ENCODE measurements at regions not wholly inside any gene's neighbourhood (a gene's known extent, or its start where the extent isn't known, plus 50 kb on each side); places are given as distances from the start of the nearest gene placed in this dataset.

DNA sequence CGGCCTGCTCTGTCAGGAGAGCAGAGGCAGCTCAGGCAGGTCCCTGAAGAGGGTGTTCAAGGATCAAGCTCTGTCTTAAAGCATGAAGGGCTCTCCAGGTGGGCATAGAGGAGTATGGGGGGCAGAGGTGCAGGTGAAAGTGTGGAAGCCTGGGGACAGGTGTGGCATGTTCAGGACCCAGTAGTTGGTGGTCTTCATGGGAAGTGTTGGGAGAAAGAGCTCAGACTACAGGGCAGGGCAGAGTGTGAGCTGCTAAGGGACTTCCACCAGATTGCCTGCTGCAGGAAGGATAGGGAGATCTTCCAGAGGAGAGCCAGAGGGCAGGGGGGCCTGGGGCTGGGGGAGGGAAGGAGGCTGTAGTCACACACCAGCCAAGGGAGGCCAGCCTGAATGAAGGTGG, 156.5 kb upstream of the GDF10 start:
- no peak for DNase-seq

DNA sequence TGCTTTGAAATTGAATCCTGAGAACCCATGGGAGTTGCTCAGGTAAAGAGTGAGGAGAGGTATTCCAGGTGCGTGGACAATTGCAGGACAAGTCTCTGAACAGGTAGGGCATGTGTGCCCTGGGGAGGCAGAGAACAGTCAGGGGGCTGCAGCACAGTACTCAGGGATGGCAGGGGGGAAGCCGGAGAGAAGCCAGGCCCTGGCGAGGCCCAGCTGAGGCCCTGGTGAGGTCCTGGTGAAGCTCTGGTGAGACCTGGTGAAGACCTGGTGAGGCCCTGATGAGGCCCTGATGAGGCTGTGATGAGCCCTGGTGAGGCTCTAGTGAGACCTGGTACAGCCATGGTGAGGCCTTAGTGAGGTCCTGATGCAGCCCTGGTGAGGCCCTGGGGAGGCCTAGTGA, 155.5 kb upstream of the GDF10 start:
- no peak for DNase-seq

- no peak for DNase-seq
Measured at GRCh38 chr10:47145290-47145934, 154.6 kb upstream of the GDF10 start.

GRCh38 chr10:47146572-47146971, 153.4 kb upstream of the GDF10 start:
- DNase-seq, result no peak

GRCh38 chr10:47147186-47147585, 152.8 kb upstream of the GDF10 start:
- no peak for DNase-seq

GRCh38 chr10:47150581-47150980, 149.4 kb upstream of the GDF10 start:
- DNase-seq, result no peak

- DNase-seq, result no peak
Measured at GRCh38 chr10:47151920-47152319, 148.1 kb upstream of the GDF10 start.

DNA sequence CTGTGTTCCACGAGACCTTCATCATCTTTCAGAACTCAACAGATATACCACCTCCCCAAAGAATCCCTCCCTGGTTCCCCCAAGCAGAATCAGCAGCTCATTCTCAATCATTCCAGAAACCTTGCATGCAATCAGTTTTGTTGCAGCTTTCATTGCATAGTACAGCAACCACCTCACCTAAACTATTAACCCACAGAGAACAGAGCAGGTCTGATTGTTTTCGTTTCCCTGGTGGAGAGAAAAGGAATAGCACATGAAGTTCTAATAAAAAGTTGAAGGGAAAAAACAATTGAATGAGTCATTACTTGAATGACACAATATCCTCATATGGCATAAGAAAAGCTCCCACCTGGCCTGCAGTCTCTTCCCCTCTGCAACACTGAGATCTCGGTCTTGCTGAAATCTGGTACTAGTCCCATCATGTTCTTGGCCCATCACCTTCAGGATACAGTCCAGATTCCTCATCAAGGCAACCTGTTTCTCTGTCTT, 147.1 kb upstream of the GDF10 start:
- DNase-seq, result no peak

GRCh38 chr10:47154762-47155161, 145.2 kb upstream of the GDF10 start:
- no peak for DNase-seq

DNA sequence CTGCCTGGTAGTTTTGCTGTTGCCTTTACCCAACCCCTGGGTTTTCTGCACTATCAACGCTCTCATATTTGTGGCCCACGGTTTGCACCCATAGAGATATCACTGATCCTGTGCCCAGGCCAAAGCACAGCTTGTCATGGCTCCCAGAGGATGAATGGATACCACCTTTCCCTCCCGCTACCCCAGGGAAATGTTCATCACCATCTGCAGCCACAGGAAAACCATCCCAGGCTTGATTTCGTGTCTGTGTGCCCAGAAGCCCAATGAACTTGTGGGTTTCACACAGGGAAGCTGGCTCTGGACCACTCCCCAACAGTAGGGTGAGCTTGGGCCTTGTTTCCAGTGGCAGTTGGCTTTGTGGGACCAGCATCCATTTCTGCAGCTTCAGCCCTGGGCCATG, 143.1 kb upstream of the GDF10 start:
- DNase-seq, result no peak

DNA sequence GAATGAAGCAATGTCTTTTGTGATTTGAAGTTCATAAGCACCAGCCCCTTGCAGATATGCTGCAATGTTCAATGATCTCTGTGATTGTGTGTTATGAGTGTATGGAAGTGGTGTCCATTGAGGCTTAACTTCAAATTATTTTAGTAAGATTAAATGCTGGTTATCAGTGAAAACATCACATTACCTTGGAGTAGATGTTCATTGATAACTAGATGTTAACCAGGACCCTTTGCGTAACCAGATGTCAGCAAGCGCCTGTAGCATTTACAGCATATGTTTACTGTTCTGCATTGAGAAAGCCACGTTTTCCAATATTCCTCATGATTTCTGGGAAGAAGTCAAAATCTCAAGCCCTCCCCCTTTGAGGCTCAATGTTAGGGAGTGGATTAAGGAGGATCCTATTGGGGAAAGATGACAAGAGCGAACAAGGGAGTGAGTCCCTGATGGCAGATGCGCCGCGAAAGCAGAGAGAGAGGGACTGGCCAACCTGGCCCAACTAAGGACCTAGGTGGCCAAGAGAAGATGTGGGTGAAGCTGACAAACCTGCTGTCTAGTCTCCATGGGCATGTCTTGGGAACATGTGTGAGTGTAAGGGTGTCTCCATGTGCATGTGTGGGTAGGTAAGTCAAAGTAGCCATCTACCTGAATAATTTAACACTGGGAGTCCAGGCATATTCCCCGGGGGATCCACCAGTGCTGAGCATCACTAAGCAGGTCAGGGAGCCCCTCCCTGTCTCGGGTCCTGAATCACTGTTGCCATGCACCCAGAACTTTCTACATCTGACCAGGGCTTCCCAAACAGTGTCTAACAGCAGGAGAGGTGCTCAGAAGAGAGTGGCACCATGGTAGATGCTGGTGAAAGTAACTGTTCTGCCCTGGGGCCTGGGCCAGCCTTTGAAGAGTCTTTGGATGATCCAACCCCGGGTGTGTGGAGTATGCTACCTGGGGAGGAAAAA, 141.6 kb upstream of the GDF10 start:
- no peak for DNase-seq

GRCh38 chr10:47159361-47160260, 140.4 kb upstream of the GDF10 start:
- DNase-seq, result no peak

- DNase-seq, result no peak
Measured at GRCh38 chr10:47160261-47160908, 139.6 kb upstream of the GDF10 start.

- DNase-seq, result no peak
Measured at GRCh38 chr10:47160967-47161366, 139.0 kb upstream of the GDF10 start.

- DNase-seq, result no peak
Measured at GRCh38 chr10:47161465-47161864, 138.5 kb upstream of the GDF10 start.

DNA sequence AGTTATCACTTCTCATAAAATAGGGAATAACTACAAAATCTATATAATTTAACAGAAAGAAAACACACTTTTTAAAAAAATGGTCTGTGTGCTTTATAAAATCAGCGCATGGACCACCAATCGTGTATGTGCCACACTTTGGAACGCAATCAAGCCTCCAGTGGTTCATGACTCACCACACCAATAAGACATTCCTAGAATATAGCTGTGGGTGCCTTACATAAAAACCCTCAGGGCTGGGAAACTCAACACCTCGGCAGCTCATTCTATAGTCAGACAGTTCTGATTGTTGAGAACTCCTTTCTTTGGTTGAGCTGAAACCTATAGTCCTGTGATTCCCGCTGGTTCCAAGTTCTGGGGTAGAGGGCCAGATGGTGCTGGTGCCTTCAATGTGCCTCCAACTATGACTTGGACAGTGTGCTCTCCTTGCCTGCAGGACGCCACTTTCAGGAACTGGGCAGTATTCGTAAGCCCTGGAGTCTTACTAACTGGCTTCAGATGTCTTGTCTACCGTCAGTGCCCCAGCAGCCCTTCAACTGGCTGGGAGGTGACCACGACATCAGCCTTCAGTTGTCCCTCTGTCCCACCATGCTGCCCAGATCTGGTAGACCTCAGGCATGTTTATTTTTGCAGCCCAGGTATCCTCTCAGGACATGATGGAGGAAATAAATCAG, 135.7 kb upstream of the GDF10 start:
- no peak for DNase-seq

DNA sequence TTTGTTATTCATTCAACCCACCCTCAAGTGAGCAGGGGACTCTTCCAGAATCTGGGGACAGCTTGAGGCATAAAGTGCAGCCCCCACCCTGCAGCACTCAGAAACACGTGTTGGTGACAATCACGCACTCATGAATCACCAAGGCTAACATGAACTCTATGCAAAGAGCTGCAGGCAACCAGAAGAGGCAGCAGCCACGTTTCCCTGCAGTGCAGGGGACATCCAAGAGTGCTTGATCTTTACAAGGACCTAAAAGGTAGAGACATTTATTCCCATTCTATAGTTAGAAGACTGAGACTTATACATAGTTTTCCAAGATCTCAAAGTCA, 135.2 kb upstream of the GDF10 start:
- DNase-seq, result no peak

DNA sequence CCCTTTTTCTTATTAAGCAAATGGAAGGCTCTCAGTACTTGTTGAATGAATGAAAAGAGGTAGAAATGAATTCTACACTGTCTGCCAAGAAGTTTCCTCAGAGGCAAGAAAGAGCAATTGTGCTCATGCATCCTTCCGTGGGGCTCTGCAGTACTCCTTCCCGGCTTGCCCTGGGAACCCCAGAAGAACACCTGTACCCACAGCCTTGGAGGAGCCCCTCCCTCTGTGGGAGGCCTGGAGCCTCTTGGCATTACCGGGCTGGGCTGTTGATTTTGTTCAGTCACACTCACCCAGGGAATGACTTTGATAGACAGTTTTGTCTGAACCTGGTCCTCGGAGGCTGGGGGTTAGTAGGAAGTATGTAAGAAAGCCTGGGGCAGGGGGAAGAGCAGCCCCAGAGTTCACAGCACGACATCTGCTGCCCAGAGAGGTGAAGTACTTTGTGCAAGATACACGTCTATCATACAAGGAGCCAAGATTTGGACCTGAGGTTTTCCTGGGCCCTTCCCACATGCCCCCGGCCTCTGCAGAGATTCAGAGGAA, 134.8 kb upstream of the GDF10 start:
- no peak for DNase-seq

GRCh38 chr10:47165711-47166404, 134.1 kb upstream of the GDF10 start:
- peak; percentile 79 for DNase-seq

- no peak for DNase-seq
Measured at GRCh38 chr10:47166405-47166777, 133.6 kb upstream of the GDF10 start.
